ENCODE measurements at regions not wholly inside any gene's neighbourhood (a gene's known extent, or its start where the extent isn't known, plus 50 kb on each side); places are given as distances from the start of the nearest gene placed in this dataset.

DNA sequence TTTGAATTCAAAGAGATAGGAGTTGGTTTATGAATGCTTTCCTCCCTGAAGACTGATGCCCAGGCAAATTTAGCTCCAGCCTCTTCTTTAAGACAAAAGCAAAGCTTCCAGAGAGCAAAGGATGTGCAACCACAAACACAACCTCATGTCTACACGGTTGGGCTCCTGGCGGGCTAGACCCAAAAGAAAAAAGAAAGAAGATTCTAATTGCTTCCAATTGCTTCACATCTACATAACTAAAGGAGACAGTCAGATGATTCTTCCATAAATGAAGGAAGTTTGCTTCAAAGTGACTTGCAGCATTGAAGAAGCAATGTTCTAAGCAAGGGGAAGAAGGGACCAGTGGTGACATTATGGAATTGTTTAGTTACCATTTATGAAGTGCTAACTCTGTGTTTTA is 1603.0 kb upstream of the TENM3 start:
- DNase-seq, result no peak

DNA sequence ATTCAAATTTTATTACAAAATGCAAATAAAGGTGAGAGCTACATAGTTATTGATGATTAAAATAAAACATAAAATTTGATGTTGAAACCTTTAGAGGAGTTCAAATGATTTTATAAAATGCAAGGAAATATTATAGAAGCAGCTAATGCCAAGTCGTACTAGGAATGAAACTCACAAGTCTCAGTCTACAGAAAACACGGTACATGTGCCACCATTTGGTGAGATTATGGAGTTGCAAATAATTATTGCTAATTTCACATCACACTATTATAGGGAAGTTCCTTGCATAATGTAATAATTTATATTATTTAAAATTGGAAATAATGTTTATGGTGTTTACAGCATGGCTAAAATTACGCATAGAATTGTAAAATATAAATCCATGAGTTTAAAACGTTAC is 1601.7 kb upstream of the TENM3 start:
- no peak for DNase-seq

DNA sequence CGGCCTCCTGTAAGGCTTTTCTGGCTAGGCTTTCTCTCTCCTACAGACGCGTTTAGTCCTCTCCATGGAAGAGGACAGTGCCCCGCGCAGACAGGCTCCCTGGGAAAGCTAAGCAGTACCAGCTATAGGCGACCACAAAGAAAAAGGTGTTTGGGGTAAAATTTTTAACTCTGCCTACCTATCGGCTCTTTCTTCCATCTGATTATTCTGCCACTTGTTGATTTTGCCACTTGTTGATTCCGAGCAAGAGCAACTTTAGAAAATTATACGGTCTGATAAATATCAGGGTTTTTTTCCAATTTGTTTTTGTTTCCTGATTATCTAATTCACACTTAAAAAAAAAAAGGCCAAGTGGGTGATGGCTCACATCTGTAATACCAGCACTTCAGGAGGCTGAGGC is 1600.5 kb upstream of the TENM3 start:
- DNase-seq, result no peak

DNA sequence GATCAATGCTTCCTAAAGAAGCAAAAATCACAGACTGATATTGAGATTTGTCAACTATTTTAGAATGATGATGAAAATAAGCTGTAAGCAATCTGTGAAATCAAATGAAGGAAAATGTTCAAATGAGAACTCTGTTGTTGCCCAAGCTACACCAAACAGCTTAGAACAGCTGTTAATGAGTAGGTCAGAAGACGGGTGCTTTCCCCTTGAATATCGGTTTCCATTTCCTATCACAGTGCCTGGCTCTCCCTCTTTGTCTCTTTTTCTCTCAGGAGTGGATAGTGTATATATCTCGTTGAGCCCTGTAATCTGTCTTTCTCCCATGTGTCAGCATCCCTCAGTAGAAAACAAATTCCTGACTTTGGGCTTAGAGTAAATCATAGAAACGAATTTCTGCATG is 1592.9 kb upstream of the TENM3 start:
- DNase-seq, result no peak

DNA sequence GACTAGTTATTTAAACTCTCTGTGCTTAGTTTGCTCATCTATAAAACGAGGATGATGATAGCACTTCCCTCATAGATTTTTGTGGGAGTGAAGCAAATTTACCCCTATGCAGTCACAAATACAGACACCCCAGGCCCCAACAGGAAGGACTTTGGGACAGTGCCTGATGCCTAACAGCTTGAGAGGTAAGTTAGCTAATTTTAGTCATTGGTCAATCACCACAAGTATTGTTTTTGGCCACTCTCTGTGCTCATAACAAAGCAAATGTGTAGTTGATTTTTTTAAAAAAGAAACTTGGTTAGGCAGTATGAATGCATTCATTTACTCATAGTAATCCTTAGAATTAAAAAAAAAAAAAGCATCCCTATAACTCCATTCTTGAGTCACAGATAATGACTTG is 1590.7 kb upstream of the TENM3 start:
- DNase-seq, result no peak

DNA sequence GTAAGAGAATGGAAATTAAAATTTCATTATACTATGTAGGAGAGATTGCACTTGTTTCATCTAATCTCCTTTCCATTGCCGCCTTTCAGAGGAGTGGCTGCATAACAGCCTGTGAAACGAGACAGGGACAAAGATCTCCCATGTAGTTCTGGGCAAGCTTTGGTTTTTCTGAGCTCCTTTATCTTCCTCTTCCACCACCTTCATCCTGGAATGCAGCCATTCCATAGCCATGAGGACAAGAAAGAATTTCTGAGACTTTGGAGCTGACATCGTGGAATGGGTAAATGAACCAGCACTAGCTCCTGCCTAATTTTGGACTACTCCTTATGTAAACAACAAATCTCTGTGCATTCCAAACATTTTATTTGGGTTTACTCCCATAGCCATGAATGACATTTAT is 1587.3 kb upstream of the TENM3 start:
- no peak for DNase-seq

DNA sequence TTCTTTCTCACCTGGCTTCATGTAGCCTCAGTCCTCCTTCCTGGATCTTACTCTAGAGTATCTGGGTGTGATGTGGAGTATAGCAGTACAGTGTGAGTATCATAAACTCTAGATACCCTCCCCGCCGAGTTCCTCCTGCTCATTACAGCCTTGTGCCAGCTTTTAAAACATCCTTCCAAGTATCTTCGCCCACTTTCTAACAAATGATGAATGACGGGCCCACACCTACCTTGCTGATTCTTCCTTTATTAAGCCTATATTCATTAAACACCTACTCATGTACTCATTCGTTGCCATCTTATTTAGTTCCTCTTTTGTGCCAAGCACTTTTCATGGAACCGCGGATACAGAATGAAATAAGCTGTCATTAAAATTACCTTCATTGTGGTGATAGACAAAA is 1585.3 kb upstream of the TENM3 start:
- DNase-seq, result no peak

DNA sequence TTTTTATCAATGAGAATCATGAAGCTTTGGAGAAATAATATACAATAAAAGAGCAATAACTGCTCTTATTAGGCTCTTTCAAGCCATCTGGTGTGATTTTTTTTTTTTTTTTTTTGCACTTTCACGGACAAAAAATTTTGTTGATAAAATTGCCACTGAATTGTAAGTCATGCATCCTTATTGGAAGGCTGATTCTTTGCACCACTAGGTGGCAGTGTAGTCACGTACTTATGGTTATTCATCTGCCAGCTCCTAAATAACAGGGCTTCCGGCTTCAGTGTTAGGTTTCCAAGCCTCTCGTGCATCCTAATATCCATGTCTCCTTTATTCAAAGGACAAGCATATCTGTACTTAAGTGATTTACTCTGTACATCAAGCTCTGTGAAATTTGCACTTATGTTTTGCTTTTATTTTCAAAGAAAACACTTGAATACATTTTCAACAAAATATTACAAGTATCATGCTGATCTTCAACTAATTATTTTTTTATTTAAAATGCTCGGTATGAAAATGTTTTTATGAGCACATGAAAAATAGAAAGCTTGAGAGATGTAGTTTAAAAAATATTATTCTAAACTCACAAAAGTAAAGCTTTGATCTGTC is 1578.3 kb upstream of the TENM3 start:
- peak; percentile 65 for DNase-seq

DNA sequence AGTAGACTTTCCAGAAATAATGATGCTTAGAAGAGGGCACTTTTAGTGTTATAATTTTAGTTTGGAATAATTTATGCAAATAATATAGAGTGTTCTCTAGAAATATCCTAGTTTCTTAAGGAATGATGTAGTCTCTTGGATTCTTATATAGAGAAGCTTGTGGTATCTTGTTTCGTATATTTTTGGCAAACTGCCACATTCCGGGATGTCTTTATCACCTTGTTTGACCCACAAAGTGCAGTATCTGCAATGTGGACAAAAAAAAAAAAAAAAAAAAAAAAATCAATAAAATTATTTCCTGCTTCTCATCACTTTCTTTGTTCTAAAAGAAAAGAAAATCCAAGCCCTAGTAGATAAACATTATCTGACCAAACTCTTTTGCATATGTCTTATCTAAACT is 1577.7 kb upstream of the TENM3 start:
- no peak for DNase-seq

DNA sequence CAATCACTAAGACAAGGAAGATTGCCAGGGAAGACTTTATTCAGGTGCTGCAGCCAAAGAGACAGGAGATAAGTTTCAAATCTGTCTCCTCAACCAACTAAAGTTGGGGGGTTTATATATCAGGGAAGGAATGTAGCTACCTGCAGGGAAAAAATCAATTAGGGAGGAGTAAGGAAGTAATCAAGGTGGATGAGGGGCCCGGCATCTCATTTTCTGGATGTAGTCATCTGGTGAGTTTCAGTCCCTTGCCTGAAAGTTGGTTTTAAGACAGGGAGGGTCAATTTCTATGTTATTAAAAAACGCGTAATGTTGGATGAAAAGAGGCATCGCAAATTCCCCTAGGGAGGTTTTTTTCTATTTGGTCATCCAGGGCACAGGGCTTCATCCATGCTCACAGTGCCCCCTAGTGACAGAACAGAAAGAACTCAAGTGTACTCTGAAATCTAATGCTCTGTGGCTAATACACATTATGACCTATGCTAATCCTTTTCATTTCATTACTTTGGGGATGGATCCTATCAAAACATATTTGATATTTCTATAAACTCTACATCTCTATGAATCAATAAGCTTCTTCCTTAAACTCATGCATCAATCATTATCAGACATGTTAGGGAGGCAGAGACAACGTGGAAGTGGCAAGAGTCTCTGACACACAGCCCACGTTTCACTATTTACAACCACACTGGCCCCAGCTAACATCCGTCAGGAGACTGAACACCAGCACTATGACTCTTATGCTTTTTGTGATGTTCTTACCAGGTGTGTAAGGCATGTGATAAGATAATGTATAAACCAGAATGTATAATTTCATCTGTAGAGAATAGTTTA is 1577.0 kb upstream of the TENM3 start:
- peak; percentile 48 for DNase-seq

DNA sequence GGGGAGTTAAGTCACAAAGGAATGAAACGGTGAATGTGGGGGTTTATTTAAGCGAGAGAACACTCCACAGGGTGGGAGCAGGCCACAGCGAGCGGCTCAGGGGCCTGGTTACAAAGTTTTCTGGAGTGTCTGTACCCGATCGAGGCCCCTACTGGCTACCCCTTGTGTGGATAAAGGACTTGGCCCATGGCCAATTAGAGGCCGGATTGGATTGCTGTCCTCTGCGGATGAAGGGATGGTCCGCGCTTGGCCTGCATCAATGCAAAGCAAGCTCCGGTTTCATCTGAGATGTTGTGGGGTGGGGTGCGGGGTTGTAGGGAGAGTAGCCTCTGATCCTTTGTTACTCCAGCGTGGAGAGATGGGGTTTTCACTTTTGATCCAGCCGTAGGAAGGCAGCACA is 1574.5 kb upstream of the TENM3 start:
- no peak for DNase-seq

DNA sequence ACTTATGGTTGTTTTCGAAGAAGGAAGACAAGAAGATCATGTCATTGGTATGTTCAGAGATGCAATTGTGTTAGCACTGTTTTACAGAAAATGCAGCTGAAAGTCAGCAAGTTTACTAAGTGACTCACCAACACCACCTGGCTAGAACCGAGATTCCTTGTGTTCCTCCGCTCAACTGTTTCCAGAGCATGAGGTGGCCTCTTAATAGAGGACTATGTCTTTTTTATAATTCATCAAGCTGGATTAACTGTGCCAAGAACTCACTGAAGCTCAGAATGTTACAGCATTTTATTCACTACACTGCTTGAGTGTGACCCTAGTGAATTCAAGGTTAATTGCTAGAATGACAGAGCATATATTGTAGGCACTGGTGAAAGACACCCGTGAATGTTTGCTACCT is 1573.5 kb upstream of the TENM3 start:
- DNase-seq, result no peak

DNA sequence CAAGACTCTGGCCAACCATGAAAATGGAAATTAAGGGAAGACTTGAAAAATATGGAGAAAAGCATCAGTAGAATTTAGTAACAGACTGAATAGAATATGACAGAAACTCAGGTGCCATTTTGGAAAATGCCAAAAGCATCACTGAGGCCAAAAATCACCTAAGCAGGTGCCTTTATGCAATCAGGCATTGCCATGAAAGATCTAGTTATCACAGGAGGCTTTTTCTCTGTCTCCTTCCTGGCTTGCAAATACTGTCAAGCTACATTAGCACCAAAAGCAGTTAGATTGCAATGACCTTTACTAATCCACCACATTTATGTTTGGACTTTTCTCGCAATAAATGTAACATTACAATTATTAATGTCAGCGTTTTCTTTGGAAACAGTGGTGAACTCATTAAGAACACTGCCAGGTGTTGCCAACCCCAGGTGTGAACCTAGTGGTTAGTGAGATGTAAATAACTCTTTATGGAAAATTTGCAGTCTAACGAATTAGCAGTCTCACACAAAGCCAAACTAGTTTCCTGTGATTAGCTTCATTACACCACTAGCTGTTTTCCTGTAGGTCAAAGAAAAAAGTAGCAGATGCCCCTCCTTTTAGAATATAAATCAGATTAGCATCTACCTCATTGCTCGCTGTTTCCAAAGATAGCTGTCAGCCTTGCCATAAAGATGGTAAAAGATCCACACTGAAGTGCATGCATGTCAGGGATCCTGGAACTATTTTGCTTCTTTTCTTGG is 1568.4 kb upstream of the TENM3 start:
- peak; percentile 72 for DNase-seq

DNA sequence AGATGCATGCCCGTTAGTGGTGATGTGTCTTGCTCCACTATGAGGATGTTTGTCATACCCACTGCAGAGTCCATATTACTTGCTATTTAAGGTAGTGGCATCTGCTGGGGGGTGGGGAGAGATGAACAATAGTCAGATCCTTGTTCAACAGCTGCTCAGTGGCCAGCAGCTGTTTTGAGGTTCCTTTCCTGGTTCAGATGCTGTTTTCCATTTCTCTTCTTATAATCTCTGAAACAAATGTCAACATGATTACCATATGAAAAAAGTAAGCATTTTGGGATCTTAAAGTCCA is 1567.9 kb upstream of the TENM3 start:
- peak; percentile 59 for DNase-seq

DNA sequence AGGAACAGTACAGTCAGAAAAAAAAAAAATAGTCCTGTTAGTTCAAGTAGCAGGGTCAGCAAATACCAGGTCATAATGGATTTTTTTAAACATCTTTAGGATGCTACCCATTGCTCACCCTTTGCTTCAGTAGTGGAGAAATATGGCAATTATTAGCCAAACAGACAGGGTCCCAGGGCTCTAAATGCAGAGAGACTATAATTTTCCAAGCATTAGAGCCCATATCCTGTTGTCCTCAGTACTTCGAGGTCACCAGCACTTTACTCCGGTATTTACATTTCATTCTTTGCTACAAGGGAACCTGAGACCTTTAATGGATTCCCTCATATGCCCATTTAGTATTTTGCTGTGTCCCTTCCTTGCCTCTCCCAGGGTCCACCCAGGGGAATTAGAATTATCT is 1562.9 kb upstream of the TENM3 start:
- no peak for DNase-seq

DNA sequence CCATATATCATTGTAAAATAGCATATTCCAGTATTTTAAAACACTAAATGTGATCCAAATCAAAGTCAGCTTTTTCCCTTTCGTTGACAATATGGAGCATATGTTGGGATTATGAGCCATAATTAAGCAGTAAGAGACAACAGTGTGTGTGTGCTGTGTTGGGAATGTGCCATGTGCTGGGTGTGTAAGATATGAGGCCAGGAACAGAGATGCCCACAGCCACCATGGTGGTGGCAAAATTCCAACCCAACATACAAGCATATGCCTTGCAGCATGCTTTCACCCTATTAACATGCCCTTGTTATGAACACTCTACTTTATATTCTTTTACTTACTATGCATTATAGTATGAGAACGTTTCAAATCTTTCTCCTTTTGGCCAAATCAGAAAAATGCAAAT is 1560.4 kb upstream of the TENM3 start:
- no peak for DNase-seq

DNA sequence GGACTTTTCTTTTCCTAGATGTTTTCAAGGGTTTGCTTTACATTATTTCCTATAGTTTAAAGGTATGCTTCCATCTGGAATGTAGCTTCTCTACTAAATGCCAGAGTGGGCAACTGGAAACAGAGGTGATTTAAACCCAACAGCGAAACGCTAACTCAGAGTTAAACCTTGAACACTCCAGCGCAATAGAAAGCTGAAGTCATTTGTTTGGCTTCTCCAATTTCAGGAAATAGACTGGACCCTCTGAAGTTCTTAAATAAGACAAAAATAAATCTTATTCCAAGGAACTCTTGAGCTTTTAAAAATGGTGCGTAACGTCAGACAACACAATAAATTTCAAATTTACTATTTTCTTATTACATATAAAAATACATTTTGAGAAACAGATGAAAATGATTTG is 1560.0 kb upstream of the TENM3 start:
- no peak for DNase-seq

DNA sequence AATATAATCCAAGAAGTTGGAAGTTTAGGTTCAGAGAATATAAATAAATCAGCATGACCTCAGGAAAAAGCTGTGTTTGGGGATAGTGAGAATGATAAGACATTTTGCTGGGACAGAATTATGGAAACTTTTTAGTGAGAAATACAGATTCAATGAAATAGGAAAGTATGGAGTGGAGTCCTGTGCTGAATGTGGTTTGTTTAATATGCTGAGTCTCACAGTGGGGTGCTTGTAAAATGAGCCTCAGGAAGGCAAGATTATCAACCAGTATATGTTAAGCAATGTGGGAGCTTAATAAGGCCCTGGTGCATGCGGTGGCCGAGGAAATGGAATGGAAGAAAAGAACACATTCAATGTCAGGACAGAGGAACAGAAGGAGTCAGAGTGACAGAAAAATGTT is 1554.7 kb upstream of the TENM3 start:
- DNase-seq, result no peak

DNA sequence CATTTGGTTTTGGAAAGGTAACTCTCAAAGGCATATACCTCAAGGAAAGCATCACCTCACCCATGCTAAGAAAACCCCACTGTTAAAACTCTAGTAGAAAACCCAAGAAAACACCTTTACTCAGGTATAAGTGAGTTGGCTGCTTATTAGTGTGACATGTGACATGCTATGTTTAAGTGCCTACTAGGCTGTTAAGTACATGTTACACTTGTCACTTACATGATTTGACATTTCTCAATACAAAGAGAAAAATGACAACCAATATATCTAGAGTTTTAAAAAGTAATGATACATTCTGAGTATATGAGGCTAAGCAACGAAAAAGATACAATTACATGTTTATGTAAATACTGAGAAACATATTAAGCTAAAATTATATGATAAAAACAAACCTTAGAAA is 1548.3 kb upstream of the TENM3 start:
- no peak for DNase-seq

DNA sequence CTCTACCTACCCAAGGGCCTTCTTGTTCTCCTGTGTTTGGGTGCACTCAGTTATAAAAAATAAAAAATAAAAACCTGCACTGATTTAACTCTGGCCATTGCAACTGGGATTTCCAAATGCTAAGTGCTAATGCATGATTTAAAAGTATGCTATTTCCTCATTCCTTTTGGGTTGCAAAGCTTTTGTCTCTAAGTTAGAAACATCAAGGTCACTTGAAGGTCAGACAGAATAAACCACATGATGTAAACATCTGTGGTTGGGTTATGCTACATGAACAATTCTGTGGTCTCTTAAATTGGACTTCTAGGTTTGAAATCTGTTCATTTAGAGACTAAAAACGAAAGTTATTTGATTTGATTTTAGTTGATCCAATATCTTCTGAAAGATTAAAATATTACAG is 1547.4 kb upstream of the TENM3 start:
- DNase-seq, result no peak

DNA sequence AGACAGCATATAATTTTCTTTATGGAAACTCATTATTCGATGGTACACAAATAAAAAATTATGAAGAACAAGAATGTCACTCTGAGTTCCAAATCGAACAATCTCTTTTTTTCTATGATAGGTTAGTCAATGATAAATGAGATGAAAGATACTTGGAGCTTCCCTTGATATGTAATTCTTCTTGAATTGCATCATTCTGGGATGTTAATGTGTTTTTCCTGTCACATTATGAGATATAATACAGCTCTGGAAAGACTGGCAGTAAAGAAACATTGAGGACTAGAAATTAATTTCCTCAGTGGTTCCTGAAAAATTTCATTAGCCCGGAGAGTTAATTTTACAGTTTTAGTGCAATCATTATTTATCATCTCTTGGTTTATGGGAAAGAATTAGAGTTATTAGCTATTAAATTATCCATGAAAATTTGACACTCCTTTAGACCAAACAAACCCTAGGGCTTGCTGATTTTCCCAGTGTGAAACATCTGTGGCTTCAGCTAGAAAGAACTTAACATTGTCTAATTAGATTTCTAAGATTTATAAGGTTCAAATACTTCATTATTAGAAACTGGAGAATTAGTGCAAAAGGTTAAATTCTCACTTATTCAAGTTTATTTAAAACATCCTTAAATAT is 1546.6 kb upstream of the TENM3 start:
- no peak for DNase-seq

DNA sequence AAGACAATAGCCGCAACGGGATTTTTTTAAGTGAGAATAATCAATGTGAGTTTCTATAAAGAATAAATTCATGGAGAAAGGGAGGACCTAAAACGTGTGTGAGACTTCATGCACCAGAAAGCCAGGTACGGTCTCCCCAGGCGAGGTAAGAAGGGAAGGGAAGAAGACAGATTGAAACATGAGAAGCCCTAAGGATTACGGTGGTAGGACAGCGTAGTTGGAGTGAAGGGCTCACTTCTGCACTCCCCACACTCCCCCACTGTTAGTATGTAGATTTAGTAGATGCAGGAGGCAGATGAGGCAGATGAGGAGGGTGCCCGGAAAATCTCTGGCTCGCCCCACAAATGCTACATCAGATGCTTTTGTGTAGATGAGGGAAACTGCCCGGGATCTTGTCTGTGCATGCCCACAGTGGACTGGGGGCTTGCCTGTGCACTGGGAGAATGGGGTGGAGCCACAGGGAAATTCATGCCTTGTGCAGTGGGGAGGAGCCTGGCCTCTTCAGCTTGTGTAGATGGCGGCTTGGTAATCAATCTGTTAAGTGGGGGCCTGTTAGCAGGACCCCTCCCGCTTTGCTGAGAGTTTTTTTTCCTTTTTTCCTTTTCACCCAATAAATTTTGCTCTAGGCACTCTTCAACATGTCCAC is 1544.5 kb upstream of the TENM3 start:
- no peak for DNase-seq

DNA sequence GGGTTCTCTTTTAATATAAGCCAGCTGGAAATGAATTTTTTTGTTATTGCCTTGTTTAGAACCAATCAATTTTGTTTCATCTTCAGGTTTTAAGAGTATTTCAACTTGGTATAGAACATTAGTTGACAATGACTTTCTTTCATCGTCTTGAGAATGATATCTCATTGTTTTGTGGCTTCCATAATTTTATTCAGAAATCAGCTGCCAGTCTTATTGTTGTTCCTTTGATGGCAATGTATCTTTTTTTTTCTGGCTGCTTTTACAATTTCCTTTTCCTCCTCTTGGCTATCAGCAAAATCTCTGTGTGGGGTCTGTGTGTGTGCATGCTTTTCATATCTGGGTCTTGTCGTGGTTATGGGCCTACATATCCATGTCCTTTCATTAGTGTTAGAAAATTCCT is 1536.4 kb upstream of the TENM3 start:
- no peak for DNase-seq
